Right kidney (tissue), 1 donor: ENCODE measurements at regions not wholly inside any gene's neighbourhood (a gene's known extent, or its start where the extent isn't known, plus 50 kb on each side); places are given as distances from the start of the nearest gene placed in this dataset.
"Not testable (repeated sequence)": the region's sequence is repeated elsewhere in the genome, so short reads cannot be mapped to it uniquely, and the experiment has no call there.

ENCODE experiments used
- DNase-seq: peaks from one replicate; pipeline ENCODE4 v3.0.0-alpha.2; 2016

DNA sequence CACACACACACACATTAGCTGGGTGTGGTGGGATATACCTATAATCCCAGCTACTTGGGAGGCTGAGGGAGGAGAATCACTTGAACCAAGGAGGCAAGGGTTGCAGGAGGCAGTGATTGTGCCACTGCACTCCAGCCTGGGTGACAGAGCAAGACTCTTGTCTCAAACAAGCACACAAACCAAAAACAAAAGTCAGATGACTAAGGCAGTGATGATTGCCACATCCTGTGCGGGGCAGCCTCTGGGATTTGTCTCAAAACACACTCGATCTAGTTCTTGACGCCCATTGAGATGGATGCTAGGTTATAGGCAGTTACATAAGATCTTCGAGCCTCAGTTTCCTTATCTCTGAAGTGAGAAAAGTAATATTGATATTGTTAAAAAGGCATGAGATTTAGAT lies 57.8 kb upstream of the NBPF8 start:
- not testable (repeated sequence) for DNase-seq

DNA sequence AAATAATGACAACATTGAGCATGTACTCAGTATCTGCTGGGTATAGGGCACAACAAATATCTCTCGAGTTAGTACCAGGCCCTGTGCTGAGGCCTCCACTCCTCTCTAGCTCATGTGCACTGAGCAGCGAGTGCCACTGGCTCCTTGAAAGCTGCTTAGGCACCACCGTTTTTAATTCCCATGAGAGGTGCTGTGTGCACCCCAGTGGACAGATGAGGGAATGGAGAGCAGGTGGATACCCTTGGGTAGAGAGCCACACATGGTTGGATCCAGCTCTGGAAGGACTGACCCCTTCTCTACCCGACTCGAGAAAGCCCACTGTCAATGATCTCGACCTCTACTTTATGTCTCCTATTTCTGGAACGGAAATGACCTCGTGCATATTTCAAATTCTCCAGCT lies 58.7 kb upstream of the NBPF8 start:
- DNase-seq: not testable (repeated sequence)

DNA sequence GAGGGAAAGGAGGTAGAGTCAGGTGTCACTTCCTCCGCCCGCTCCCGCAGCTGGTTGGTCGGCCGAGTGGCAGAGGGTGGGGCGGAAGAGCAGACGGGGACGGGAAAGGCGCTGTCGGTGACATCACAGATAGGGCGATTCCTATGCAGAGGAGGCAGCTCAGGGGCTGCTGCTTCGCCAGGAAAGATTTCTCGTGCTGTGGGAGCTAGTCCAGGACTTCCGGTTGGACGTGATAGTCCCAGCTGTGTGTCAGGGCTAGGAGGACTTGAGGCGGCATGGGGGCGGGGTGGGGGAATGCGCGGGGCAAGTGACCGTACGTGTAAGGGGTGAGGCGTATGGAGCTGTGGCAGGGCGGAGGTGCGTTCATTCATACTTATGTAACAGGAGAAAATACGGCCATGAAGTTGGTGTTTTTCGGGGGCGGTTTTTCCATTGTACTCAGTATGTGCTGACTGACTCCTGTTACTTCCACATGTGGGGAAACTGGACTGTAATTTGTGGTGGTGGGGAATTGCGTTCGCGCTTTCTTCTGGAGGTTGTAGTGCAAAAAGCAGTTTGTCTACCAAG lies 60.1 kb upstream of the NBPF8 start:
- peak; percentile 16 for DNase-seq

DNA sequence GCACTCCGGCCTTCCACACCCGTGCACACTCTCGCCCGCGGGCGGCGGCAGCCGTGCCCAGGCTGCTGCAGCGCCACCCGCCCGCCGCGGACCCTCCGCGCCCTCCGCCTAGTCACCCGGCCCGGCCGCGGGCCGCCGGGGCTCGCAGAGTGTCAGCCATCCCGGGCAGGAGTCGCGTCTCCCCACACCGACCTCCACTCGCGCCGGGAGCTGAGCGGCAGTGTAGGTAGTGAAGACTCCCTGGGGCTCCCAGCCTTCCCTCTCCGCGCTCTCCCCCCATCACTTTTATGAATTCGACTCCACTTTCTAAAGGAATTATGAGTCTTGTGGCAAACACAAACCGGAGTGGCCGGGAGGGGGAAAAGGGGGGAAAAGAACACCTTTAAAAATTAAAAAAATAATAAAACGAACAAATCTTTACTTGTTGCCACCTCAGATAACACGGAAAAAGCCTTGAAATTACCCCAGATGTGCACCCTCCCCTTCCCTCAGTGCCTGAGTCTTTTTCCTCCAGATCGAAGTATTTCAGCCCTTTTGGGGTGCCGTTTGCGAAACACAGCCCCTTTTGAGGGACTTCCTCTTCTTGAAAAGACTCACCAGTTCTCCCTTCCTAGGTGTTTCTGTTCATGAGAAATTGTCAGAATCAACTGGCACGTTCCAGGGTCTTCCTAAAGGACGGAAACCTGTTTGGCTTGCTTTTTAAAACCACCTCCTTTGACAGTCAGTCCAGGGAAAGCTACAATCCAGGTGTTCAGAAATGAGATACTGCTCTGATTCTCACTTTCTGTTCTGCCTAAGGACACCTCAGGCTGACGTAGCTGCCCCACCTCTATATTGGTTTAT lies 72.4 kb upstream of the NBPF8 start:
- peak; percentile 2 for DNase-seq

DNA sequence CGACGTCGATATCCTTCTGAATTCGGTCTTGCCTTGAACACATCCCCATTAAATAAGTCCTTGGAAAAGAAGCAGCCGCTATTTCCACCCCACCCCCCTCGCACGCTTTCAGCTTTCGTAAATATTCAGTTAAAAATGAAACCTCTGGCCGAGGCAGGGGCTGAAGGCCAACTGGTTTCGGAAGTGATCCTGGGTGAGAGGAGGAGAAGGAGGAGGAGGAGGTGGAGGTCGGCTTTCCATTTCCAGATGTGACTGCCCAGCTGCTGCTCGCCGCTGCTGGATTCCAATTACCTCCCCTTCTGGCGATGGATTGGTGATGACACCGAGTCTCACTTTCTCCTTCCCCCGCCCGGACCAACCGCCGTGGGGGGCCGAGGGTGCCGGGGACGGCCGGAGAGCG lies 73.1 kb upstream of the NBPF8 start:
- DNase-seq: peak; percentile 62

DNA sequence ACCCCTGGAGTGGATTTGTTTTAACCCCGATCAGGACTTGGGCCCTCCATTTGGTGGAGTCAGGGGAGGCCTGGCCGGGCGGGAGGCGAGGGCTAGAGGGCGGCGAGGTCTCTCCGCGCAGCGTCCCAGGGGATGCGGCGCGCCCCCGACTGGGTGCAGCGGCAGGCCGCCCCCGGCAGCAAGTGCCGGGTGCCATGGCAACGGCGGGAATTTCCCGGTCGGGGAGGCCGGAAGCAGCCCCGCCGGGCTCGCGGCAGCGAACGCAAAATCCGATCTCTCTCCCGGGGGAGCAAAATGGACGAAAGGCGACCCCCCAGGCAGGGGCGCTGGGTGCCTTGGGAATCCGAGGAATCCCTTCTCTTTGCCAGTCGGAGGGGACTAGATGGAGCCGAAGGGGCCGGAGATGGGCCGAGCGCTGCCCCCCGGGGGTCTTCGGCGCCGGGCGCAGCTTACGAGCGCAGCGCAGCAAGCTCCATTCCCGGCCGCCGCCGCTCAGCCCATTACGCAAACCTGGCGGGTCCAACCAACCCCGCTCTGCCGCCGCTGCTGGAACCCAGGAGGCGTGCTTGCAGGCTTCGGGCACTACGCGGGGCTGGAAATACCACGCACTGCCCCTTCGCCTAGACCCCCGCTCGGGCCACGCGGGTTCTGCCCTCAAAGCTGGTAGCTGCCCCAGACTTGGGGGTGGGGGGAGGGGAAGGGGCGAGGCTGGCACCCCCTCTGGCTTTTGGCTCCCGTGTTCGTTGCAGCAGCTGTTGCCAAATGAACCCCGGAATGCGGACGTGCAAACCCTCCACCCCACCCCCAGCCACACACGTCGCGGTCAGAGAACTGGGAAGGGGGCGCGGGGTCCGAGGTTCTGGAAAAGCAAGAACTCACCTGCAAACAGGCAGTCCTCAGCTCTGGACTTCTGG lies 73.7 kb upstream of the NBPF8 start:
- DNase-seq: peak; percentile 15

DNA sequence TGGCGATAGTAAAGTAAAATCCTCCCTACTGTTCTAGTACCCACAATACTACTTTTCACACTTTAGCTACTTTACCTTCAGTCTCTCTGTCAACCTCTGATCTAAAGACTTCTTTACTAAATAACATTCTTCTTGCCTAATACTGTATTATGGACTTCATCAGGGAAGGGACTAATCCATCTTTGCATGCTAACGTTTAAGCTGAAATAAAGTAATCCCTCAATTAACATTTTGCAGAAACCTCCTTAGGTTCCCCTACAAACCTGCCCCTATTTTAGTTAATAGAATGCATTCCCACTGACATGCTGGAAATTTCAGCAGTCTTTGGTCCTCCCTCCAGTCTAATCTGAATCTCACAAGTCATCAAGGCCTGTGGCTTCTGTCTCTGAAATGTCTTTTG lies 99.1 kb upstream of the NBPF8 start:
- not testable (repeated sequence) for DNase-seq

DNA sequence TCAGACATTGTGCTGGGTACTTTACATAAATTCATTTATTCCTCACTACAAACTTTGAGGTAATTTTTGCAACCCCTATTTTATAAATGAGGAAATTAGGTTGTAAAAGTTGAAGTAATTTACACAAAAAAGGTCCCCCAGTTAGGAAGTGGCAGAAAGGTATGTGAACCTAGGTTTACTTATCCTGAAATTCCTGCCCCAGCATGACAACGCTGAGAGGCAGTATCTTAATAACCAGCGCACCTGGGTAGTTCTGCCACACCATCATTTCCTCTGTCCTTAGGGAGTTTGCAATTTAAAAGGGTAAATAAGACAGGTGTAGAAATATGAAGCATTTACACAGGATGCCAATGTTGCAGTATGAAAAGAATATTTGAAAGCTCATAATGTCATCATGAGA lies 102.9 kb upstream of the NBPF8 start:
- not testable (repeated sequence) for DNase-seq

DNA sequence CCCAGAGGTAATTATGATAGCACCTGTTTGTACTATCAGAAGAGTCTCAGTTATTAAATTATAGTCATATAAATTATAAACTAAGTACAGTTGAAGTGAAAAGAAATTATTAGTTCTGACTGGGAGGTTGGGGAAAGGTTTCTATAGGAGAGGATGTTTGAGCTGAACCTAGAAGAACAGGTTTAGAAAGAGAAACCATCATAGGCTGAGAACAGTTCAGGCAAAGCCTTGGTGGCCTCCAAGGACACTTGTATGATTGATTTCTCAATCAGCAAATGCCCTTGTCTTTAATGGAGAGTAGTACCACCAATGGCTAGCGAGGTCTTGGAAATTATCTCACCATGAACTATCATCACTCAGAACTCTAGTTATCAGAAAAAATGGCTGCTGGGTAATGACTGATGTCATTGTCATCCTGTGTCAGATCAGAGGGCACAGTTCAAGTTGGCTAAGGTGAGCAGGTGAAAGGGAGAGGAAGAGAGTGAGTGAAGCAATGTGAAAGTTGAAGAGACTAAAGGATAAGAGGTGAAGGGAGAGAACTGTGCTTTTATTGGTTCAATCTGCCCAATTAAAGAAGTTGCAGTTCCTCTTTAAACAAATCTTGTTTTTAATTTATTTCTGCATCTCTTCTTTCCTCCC lies 105.8 kb upstream of the NBPF8 start:
- DNase-seq: not testable (repeated sequence)

DNA sequence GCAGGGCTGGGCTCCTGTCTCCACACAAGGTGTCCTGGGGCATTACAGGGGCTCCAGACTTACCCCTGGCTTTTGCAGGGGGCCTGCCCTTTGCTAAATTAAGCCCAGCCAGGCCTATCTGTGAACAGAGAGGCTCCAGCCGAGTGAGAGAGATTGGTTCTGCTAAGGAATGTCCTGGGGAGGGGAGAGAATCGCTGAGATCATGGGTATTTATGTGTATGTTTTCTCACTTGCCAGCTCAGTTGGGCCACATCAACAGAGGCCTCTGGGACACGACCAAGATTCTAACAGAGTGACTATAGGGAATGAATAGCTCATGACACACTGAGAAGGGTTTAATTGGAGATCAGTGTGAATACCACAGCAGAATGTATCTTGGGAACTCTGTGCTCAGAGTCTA lies 109.8 kb upstream of the NBPF8 start:
- not testable (repeated sequence) for DNase-seq

DNA sequence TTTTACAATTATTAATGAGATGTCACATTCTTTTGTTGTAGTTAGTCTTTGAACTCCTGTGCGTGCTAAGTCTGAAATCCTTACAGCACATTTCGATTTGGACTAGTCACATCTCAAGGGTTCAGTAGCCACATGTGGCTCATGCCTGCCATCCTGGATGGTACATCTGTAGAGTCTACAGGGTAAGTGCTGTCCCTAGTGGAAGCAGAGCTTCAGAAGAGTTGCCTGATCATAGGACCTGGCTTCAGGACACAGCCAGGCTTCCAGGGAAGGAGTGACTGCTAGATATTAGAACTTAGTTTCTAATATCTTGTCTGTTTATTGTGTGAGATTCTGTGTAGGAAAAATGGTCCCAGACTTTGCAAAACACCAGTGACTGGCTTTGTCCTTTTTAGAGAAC lies 110.5 kb upstream of the NBPF8 start:
- DNase-seq: not testable (repeated sequence)

DNA sequence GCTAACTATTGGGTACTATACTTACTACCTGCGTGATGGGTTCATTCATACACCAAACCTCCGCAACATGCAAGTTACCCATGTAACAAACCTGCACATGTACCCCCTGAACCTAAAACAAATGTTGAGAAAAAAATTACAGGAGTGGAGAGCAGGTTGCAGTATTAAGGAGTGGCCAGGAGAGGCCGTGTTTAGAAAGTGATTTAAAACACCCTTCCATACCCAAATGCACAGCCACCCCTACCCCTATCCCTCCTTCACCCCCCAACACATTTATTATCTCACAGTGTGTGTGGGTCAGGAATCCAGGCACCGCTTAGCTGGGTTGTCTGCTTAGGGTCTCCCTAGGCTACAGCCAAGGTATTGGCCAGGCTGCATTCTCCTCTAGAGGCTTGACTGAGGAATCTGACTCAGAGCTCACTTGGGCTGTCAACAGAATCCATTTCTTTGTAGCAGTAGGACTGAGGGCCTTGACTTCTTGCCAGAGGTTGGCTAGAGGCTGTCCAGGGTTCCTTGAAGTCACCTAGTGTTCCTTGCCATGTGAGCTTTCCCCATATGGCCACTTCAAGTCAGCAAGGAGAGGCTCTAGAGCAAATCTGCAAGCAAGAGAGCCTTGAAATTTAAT lies 115.3 kb upstream of the NBPF8 start:
- not testable (repeated sequence) for DNase-seq

DNA sequence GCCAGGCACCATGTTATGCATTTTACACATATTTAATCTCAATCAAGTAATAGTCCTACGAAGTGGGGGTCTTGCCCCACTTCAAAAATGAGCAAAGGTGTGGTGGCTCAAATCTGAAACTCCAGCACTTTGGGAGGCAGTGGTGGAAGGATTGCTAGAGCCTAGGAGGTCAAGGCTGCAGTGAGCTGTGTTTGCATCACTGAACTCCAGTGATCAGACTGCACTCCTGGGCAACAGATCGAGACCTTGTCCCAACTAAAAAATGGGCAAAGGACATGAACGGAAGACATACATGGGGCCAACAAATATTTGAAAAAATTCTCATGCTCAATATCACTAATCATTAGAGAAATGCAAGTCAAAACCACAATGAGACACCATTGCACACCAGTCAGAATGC lies 116.3 kb upstream of the NBPF8 start:
- not testable (repeated sequence) for DNase-seq

DNA sequence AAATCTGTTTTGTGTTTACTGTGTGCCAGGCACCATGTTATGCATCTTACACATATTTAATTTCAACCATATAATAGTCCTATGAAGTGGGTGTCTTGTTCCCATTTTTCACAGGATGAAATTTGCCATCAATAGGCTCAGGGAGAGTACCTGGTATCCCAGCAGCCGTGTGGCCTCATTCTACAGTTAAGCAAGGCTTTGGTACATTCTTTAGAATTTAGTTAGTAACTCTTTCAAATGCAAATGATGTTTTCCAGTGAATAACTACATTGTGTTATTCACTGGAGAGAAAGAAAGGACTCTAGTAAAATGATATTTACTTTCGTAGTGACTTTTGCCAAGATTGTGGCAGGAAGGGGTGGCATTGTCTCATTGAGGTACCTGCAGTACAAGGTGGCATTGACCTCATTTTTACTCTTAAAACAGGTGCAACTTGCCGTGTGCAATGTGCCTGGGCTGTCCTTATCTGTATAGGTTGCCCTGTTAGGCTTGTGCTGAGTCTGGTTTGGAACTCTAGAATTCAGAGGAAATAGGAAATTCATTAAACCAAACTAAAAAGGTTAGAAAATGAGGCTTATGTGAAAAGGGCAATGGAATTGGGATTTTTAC lies 117.4 kb upstream of the NBPF8 start:
- DNase-seq: not testable (repeated sequence)

DNA sequence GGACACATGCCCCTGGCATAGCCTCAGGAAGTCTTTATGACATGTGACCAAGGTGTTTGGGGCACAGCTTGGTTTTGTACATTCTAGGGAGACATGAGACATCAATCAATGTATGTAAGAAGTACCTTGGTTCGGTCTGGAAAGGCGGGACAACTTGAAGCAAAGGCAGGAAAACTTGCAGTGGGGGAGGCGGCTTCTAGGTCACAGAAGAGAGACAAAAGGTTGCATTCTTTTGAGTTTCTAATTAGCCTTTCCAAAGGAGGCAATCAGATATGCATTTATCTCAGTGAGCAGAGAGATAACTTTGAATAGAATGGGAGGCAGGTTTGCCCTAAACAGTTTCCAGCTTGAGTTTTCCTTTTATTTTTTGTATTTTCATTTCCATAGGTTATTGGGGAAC lies 113.8 kb upstream of the SEC22B start:
- DNase-seq: not testable (repeated sequence)

DNA sequence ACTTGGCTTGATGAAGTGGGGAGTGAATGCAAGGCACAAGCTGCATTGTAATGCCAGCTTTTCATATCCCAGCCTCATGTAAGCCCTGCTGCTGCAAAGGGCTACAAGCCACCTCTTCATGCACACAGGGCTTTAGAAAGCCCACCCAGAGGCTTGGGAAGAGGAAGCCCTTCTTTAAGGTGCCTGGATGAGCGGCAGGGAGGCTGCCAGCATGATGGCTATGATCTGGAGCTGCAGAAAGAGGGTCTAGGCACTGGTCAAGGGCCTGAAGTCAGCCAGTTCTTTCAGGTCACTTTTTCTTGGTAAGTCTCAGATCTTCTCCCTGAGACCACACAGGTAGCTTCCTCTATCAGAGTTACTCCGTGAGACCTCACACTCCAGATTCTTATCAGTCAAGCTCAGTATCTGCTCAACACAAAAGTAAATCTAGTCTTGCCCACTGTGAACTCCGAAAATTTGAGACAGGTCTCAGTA lies 113.3 kb upstream of the SEC22B start:
- DNase-seq: not testable (repeated sequence)

DNA sequence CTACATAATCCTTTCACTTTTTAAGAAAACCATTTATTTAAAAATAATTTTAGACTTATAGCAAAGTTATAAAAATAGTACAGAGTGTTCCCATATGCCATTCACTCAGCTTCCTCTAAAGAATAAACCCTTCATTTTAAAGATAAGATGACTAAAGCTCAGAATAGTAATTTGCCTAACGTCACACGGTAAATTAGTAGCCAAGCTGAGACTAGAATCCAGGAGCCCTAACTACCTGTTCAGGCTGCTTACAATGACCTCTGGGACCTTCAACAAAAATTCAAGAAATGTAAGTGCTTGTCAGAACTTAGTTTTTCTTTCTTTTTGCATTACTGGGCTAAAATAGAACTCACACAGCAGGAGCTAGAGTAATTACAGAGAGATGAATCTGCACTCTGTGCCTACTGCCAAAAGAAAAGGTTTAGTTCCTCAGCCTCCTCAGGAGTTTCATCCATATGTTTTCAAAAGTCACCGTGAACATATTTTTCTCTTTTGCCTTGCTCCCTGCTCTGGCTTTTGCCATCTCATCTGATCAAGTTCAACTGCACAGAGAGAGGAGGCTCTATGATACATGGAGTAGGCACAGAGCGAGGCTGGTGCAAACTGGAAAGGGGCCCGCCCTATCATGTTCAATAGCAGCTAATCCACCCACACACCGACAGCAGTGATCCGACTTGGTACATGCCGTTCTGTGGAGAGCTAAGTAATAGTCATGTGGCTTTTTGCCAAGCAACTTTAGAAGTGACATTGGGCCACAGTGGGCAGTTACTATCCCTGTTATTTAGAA lies 112.7 kb upstream of the SEC22B start:
- not testable (repeated sequence) for DNase-seq

DNA sequence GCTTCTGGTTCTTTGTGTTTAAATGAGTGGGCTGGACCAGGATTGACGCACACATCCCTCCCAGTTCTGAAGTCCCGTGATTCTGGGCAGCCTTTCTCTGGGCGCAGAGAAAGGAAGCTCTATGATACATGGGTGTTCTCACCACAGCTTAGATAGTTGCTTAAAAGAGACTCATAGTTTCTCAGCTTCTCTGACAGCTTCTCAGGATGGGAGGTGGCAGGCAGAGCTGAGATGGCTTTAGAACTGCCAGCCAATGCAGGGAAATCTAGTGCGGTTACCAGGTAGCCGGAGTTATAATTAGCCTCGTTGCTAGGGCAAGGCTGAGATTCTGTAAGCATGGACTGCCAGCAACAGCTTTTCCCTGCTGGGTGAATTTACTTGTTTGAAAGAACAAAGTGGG lies 111.8 kb upstream of the SEC22B start:
- DNase-seq: not testable (repeated sequence)

DNA sequence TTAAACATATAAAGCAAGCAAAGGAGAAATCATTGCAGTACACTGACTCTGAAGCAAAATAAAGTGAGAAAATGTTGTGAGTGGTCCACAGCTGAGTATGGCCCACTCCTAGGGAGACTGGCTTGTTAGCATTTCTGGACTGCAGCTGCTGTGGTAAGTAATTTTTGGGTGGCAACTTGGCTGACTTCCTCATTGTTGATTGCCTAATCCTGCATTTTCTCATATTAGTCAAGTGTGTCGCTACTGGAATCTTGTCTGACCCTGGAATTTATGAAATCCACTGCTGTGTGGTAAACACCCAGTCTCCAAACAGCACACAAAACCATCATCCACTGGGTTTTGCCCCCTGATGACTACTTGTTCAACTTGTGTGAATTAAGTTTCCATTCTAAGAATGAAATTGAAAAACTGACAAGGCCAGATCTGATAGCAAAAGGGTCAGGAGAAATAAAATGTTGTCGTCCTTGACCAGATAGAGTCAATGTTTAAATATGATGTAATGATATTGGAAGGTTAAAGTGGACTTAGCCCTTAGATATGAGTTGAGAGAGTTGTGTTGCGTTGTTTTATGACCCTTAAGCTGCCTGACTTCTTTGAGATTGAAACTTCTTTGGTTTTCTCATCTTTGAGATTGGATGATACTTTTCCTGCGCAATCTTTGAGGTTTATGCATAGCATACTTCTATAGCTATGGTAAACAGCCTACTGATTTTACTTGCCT lies 106.6 kb upstream of the SEC22B start:
- not testable (repeated sequence) for DNase-seq

DNA sequence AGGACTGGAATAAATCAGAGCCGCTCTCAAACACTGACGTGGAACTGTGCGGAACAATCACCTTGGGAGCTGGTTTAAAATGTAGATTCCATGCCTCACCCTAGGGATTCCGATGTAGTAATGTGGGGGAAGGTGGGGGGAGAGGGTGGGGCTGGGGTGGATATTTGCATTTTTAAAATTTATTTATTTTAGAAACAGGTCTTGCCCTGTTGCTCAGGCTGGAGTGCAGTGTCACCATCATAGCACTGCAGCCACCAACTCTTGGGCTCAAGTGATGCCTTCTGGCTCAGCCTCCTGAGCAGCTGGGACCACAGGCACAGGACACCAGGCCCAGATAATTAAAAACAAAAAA lies 101.9 kb upstream of the SEC22B start:
- not testable (repeated sequence) for DNase-seq
